ENCODE measurements at regions not wholly inside any gene's neighbourhood (a gene's known extent, or its start where the extent isn't known, plus 50 kb on each side); places are given as distances from the start of the nearest gene placed in this dataset.

GRCh38 chr5:35365758-35366157, 135.5 kb upstream of the PRLR start:
- intact Hi-C loops (cut with micrococcal nuclease) = no loop called here
- Histone ChIP-seq H2AK9ac (replicated peaks; ENCODE audit: low read depth, low read length, poor library complexity) (no peak overlapping the region), H2BK120ac (ENCODE audit: low read depth, low read length) (no peak overlapping the region), H2AFZ (replicated peaks; ENCODE audit: low read length, poor library complexity) (no peak overlapping the region), H3K4me1 (ENCODE audit: control insufficient read depth, insufficient read depth, low read length) (no peaks in the 10 kb centered on the region), H2BK5ac (ENCODE audit: low read depth, low read length, poor library complexity, severe bottlenecking) (no peak overlapping the region), H4K5ac (ENCODE audit: low read depth, low read length) (no peak overlapping the region), H3K18ac (ENCODE audit: low read depth, low read length) (no peak overlapping the region), H3K9me3 (ENCODE audit: control insufficient read depth, insufficient read depth, low read length) (no peaks in the 10 kb centered on the region), H2BK20ac (ENCODE audit: low read depth, low read length) (no peak overlapping the region), H3K27me3 (ENCODE audit: control insufficient read depth, insufficient read depth, low read length) (no peaks in the 10 kb centered on the region), H3K56ac (ENCODE audit: extremely low read depth, insufficient read depth, low read length) (no peak overlapping the region), H3K9ac (ENCODE audit: low read depth, low read length) (no peak overlapping the region), H3K27ac (ENCODE audit: insufficient read depth, low read length) (no peak overlapping the region), H3K23ac (ENCODE audit: low read depth, low read length) (no peak overlapping the region), H4K8ac (ENCODE audit: low read depth in 2 of 2, low read length in 2 of 2) (no peak overlapping the region), H3K4me3 (ENCODE audit: insufficient read depth, low read depth, low read length) (no peak overlapping the region), H3K79me1 (ENCODE audit: low read depth in 1 of 2, low read length in 2 of 2) (no peaks in the 10 kb centered on the region), H4K91ac (ENCODE audit: insufficient read depth, low read depth, low read length) (no peak overlapping the region), H3K36me3 (ENCODE audit: control insufficient read depth, insufficient read depth, low read length) (no peaks in the 10 kb centered on the region), H4K20me1 (ENCODE audit: insufficient read depth, low read length) (no peaks in the 10 kb centered on the region), H3K9me1 (ENCODE audit: insufficient read depth, low read length) (no peaks in the 10 kb centered on the region), H3K4ac (ENCODE audit: low read depth, low read length) (no peak overlapping the region), H2BK15ac (ENCODE audit: low read depth, low read length) (no peak overlapping the region), H2AK5ac (ENCODE audit: low read depth, low read length) (no peak overlapping the region), H3K4me2 (ENCODE audit: low read depth, low read length) (no peak overlapping the region), H3K14ac (replicated peaks; ENCODE audit: low read depth, low read length) (no peak overlapping the region)
- in situ Hi-C loops (cut with MboI; ENCODE audit: low sequenced_read_pairs) = no loop called here
- ATAC-seq (ENCODE audit: low read depth) = no peak
- DNase-seq = no peak
- WGBS, 2 experiments (ENCODE audit: extremely low coverage in 2 of 2, insufficient read length in 1 of 2) = no CpG with 5 or more reads among the region's 3 CpGs
- no peak for TF ChIP-seq RFX5 (IDR thresholded peaks at IDR 0.05; ENCODE audit: low read depth, low read length)
- TF ChIP-seq RAD21 (IDR thresholded peaks at IDR 0.05; ENCODE audit: low read length) = no peak
- TF ChIP-seq MXI1 (IDR thresholded peaks at IDR 0.05; ENCODE audit: borderline replicate concordance, low read depth, low read length) = no peak
- TF ChIP-seq ELK1 (IDR thresholded peaks at IDR 0.05; ENCODE audit: borderline replicate concordance, low read depth, low read length) = no peak
- no peak for TF ChIP-seq POLR2A (IDR thresholded peaks at IDR 0.05; ENCODE audit: low read depth, low read length)
- TF ChIP-seq RCOR1 (IDR thresholded peaks at IDR 0.05; ENCODE audit: insufficient replicate concordance, low read length) = no peak
- no peak for TF ChIP-seq CEBPB (IDR thresholded peaks at IDR 0.05; ENCODE audit: low read depth, low read length)
- TF ChIP-seq CHD1 (IDR thresholded peaks at IDR 0.05; ENCODE audit: low read depth, low read length) = no peak
- TF ChIP-seq USF2 (IDR thresholded peaks at IDR 0.05; ENCODE audit: low read depth, low read length) = no peak
- TF ChIP-seq SMC3 (IDR thresholded peaks at IDR 0.05; ENCODE audit: low read depth, low read length) = no peak
- TF ChIP-seq MAFK (IDR thresholded peaks at IDR 0.05; ENCODE audit: low read depth, low read length) = no peak
- POLR2A ChIA-PET (ENCODE audit: unreplicated experiment) = no interaction called here
- no TSS peak for BruUV-seq (replicated peaks)
- dilution Hi-C loops (cut with HindIII; ENCODE audit: low sequenced_read_pairs, unreplicated experiment) = no loop called here
- CTCF ChIA-PET = no interaction called here

Data from IMR-90 (cell line).